NCI-H2029 (cell line): ENCODE measurements at regions not wholly inside any gene's neighbourhood (a gene's known extent, or its start where the extent isn't known, plus 50 kb on each side); places are given as distances from the start of the nearest gene placed in this dataset.

ENCODE experiments used
- DNase-seq: peaks from one replicate; lab custom pipeline; 2025; lab: John Stamatoyannopoulos, UW

- DNase-seq: no peak
Observed at GRCh38 chr1:97976801-97977200, 56.0 kb upstream of the DPYD start.
